Activated naive CD8-positive, alpha-beta T cell (primary cell): ENCODE measurements at regions not wholly inside any gene's neighbourhood (a gene's known extent, or its start where the extent isn't known, plus 50 kb on each side); places are given as distances from the start of the nearest gene placed in this dataset.
"Not testable (repeated sequence)": the region's sequence is repeated elsewhere in the genome, so short reads cannot be mapped to it uniquely, and the experiment has no call there.

Experiments
- H3K27ac Mint-ChIP-seq: one replicate; pipeline ENCODE4 v1.8.0; 2021; ENCODE audit warnings: mixed read lengths
- H3K27me3 Mint-ChIP-seq: one replicate; pipeline ENCODE4 v1.8.0; 2021; ENCODE audit warnings: mixed read lengths
- H3K36me3 Mint-ChIP-seq: one replicate; pipeline ENCODE4 v1.8.0; 2021; ENCODE audit warnings: mixed read lengths
- H3K4me1 Mint-ChIP-seq: one replicate; pipeline ENCODE4 v1.8.0; 2021; ENCODE audit warnings: low read depth, mixed read lengths
- H3K4me3 Mint-ChIP-seq: one replicate; pipeline ENCODE4 v1.8.0; 2021; ENCODE audit warnings: mild to moderate bottlenecking, mixed read lengths
- H3K9me3 Mint-ChIP-seq: one replicate; pipeline ENCODE4 v1.8.0; 2021; ENCODE audit warnings: low read depth, mixed read lengths

DNA sequence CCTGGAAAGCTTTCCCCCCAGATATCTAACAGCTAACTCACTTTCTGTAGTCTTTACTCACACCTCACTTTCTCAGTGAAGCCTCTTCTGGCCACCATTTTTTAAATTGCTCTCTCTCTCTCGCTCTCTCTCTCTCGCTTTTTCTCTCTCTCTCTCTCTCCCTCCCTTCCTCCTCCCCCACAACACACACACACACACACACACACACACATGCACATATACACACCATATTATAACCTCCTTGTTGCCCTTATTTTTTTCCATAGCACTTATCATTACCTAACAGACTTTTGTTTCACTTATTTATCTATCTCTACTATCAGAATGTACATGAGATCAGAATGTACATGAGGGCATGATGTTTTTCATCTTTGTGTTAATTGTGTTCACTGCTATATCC is 156.8 kb downstream of the DUSP6 start:
- Mint-ChIP-seq H3K4me1 (no peaks in the 10 kb centered on the region), H3K27ac (no peak overlapping the region), H3K9me3 (no peaks in the 10 kb centered on the region), H3K36me3 (no peaks in the 10 kb centered on the region), H3K4me3 (no peak overlapping the region), H3K27me3 (no peaks in the 10 kb centered on the region)

DNA sequence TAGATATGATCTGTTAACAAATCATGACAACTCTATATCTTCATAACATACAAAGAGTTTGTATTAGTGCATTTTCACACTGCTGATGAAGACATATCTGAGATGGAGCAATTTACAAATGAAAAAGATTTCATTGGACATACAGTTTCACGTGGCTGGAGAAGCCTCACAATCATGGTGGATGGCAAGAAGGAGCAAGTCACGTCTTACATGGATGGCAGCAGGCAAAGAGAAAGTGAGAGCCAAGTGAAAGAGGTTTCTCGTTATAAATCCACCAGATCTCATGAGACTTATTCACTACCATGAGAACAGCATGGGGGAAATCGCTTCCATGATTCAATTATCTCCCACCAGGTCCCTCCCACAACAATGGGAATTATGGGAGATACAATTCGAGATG is 157.6 kb downstream of the DUSP6 start:
- H3K27me3 Mint-ChIP-seq = no peaks in the 10 kb centered on the region
- H3K9me3 Mint-ChIP-seq = no peaks in the 10 kb centered on the region
- H3K36me3 Mint-ChIP-seq = no peaks in the 10 kb centered on the region
- no peak overlapping the region for H3K27ac Mint-ChIP-seq
- no peak overlapping the region for H3K4me3 Mint-ChIP-seq
- H3K4me1 Mint-ChIP-seq = no peaks in the 10 kb centered on the region

GRCh38 chr12:89192429-89192828 is 159.9 kb downstream of the DUSP6 start:
- no peak overlapping the region for H3K4me3 Mint-ChIP-seq
- H3K4me1 Mint-ChIP-seq = no peaks in the 10 kb centered on the region
- peaks cover 16% of the 10 kb centered on the region for H3K9me3 Mint-ChIP-seq
- no peak overlapping the region for H3K27ac Mint-ChIP-seq
- H3K36me3 Mint-ChIP-seq = peaks cover 11% of the 10 kb centered on the region
- no peaks in the 10 kb centered on the region for H3K27me3 Mint-ChIP-seq

- Mint-ChIP-seq H3K9me3 (peaks cover 16% of the 10 kb centered on the region), H3K36me3 (peaks cover 11% of the 10 kb centered on the region)
- not testable (repeated sequence) for H3K4me3 Mint-ChIP-seq, H3K27me3 Mint-ChIP-seq, H3K4me1 Mint-ChIP-seq, H3K27ac Mint-ChIP-seq
Observed at GRCh38 chr12:89191597-89191996, 160.7 kb downstream of the DUSP6 start.

DNA sequence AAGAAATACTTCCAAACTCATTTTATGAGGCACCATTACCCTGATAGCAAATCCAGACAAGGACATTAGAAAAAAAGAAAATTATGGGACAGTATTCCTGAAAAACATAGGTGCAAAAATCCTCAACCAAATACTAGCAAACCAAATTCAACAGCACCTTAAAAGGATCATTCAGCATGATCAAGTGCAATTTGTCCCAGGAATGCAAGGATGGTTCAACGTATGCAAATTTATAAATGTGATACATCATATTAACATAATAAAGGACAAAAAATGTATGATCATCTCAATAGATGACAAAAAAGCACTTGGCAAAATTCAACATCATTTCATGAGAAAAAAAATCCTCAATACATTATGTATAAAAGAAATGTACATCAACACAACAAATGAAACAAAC is 162.9 kb downstream of the DUSP6 start:
- no peak overlapping the region for H3K27ac Mint-ChIP-seq
- no peaks in the 10 kb centered on the region for H3K27me3 Mint-ChIP-seq

GRCh38 chr12:89187507-89187906 is 164.8 kb downstream of the DUSP6 start:
- no peak overlapping the region for H3K4me3 Mint-ChIP-seq
- H3K4me1 Mint-ChIP-seq = peaks cover 1% of the 10 kb centered on the region

More for the DNA sequence above, 162.9 kb downstream of the DUSP6 start:
- H3K4me1 Mint-ChIP-seq = no peaks in the 10 kb centered on the region
- H3K36me3 Mint-ChIP-seq = peaks cover 11% of the 10 kb centered on the region
- H3K9me3 Mint-ChIP-seq = peaks cover 16% of the 10 kb centered on the region
- no peak overlapping the region for H3K4me3 Mint-ChIP-seq

DNA sequence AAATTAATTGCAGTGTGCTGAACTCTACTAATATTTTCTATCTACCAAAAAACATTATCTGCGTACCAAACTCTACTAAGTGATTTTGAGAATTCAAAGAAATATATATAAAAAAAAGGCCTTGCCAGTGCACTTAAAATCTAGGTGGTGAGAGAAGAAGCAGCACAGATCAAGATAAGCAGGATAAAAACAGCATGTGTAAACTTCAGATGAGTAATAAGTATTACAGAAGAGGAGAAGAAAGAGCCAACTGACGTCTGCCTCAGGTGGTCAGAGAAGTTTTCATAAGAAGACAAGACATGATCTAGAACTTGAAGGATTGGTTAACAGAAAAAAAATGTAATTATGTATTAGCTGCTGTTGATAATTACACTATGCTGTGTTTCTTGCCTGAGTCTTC is 166.4 kb downstream of the DUSP6 start:
- Mint-ChIP-seq H3K27ac (no peak overlapping the region), H3K9me3 (peaks cover 16% of the 10 kb centered on the region), H3K27me3 (no peaks in the 10 kb centered on the region), H3K4me1 (peaks cover 13% of the 10 kb centered on the region), H3K4me3 (no peak overlapping the region), H3K36me3 (peaks cover 15% of the 10 kb centered on the region)

More at GRCh38 chr12:89187507-89187906, 164.8 kb downstream of the DUSP6 start:
- Mint-ChIP-seq H3K36me3 (peaks cover 15% of the 10 kb centered on the region), H3K9me3 (peaks cover 16% of the 10 kb centered on the region), H3K27me3 (no peaks in the 10 kb centered on the region), H3K27ac (no peak overlapping the region)

DNA sequence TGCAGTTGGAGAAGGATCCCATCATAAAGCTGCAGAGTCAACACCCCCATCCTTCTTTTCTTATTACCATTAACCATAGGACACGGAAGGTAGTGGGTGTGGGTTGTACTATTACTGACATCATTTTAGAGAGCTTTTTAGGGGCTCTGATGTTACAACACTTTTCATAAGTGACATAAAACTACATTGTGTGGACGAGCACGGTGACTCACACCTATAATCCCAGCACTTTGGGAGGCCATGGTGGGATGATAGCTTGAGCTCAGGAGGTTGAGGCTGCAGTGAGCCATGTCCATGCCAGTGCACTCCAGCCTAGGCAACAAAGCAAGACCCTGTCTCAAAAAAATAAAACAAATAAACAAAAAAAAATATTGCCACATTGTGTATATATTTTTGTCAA is 167.1 kb downstream of the DUSP6 start:
- H3K36me3 Mint-ChIP-seq = peaks cover 15% of the 10 kb centered on the region
- no peak overlapping the region for H3K4me3 Mint-ChIP-seq
- H3K27me3 Mint-ChIP-seq = no peaks in the 10 kb centered on the region
- peaks cover 16% of the 10 kb centered on the region for H3K9me3 Mint-ChIP-seq
- peaks cover 19% of the 10 kb centered on the region for H3K4me1 Mint-ChIP-seq
- no peak overlapping the region for H3K27ac Mint-ChIP-seq

DNA sequence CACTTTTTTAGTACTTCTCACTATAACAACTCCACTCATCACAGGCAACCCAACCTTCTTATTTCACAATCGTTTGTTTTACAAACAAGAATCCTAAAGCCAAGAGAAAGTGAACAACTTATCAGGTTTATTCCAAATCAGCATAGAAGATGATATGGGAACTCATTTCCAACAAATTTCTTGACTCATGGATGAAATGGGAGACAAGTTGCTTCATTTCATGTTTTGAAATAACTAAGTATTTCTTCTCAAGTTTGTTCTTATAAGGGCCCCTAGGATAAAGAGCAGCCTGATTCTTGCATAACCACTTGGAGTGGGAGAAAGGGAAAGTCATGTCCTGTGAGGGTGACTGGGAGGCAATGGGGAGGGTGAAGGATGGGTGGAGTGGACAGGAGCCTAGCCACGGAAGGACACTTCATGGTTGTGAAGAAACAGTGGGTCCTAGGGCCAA is 168.3 kb downstream of the DUSP6 start:
- Mint-ChIP-seq H3K27ac (no peak overlapping the region), H3K4me3 (no peak overlapping the region), H3K36me3 (peaks cover 10% of the 10 kb centered on the region), H3K9me3 (peaks cover 11% of the 10 kb centered on the region), H3K27me3 (no peaks in the 10 kb centered on the region), H3K4me1 (peaks cover 22% of the 10 kb centered on the region)

DNA sequence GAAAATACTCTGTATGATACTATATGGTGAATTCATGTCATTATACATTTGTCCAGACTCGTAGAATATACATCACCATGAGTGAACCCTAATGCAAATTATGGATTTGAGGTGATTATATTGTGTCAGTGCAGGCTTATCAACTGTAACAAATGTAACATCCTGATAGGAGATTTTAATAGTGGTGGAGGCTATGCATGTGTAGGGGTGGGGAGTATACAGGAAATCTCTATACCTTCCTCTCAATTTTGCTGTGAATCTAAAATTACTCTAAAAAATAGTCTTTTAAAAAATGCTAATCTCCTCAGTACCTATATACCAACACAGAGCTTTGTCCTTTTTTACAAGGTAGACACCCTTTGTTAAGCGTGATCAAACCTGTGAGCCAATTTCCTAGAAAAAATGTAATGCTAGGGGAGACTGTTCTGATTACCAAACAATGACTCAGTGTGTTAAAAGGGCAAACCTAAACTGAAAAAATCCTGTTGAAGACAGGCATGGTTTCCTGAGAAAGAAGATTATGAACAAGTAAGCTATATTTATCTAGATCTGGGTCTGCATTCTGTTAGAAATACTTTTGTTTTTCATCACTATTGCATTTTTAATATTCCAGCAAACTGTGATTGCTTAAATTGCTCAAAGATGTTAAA is 170.9 kb downstream of the DUSP6 start:
- Mint-ChIP-seq H3K4me1 (peaks cover 24% of the 10 kb centered on the region), H3K4me3 (peak overlapping the region; percentile 7), H3K27ac (no peak overlapping the region), H3K36me3 (peaks cover 4% of the 10 kb centered on the region), H3K27me3 (peaks cover 2% of the 10 kb centered on the region), H3K9me3 (no peaks in the 10 kb centered on the region)

- H3K4me1 Mint-ChIP-seq = peaks cover 24% of the 10 kb centered on the region
- peaks cover 4% of the 10 kb centered on the region for H3K36me3 Mint-ChIP-seq
- H3K27me3 Mint-ChIP-seq = peaks cover 2% of the 10 kb centered on the region
- H3K9me3 Mint-ChIP-seq = no peaks in the 10 kb centered on the region
- H3K4me3 Mint-ChIP-seq = no peak overlapping the region
- no peak overlapping the region for H3K27ac Mint-ChIP-seq
Observed at GRCh38 chr12:89180496-89180895, 171.8 kb downstream of the DUSP6 start.

GRCh38 chr12:89179983-89180382 is 172.3 kb downstream of the DUSP6 start:
- H3K4me1 Mint-ChIP-seq = peaks cover 24% of the 10 kb centered on the region

GRCh38 chr12:89179245-89179644 is 173.1 kb downstream of the DUSP6 start:
- no peak overlapping the region for H3K27ac Mint-ChIP-seq
- no peak overlapping the region for H3K4me3 Mint-ChIP-seq
- H3K4me1 Mint-ChIP-seq = peaks cover 24% of the 10 kb centered on the region
- peaks cover 2% of the 10 kb centered on the region for H3K27me3 Mint-ChIP-seq
- no peaks in the 10 kb centered on the region for H3K9me3 Mint-ChIP-seq
- H3K36me3 Mint-ChIP-seq = peaks cover 4% of the 10 kb centered on the region

More at GRCh38 chr12:89179983-89180382, 172.3 kb downstream of the DUSP6 start:
- peaks cover 4% of the 10 kb centered on the region for H3K36me3 Mint-ChIP-seq
- H3K9me3 Mint-ChIP-seq = no peaks in the 10 kb centered on the region
- H3K4me3 Mint-ChIP-seq = no peak overlapping the region
- H3K27me3 Mint-ChIP-seq = peaks cover 2% of the 10 kb centered on the region
- no peak overlapping the region for H3K27ac Mint-ChIP-seq

DNA sequence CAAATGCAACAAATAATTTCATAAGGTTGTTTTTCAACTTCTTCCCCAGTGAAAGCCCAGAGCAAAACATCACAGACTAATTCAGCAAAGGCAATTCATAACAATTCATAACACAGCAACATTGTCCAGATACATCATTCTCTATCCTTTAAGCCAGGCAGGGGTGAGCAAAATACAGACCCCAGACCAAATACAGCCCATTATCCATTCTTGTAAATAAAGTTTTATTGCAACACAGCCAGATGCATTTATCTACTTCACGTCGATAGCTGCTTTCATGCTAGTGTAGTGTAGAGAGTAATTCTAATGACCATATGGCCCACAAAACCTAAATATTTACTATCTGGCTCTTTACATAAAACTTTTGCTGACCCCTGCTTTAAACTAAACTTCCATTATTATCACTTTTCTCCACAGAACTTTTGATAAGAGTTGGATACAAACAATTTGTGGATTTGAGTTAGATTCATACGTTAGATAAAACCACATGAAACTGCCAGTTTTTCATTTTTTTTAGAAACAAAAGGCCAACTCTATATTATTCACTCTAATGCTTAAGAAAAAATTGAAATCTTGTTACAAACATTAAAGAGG is 174.4 kb downstream of the DUSP6 start:
- no peaks in the 10 kb centered on the region for H3K36me3 Mint-ChIP-seq
- no peak overlapping the region for H3K27ac Mint-ChIP-seq
- H3K4me3 Mint-ChIP-seq = no peak overlapping the region
- peaks cover 24% of the 10 kb centered on the region for H3K4me1 Mint-ChIP-seq
- H3K9me3 Mint-ChIP-seq = no peaks in the 10 kb centered on the region
- peaks cover 2% of the 10 kb centered on the region for H3K27me3 Mint-ChIP-seq

GRCh38 chr12:89176676-89177075 is 175.6 kb downstream of the DUSP6 start:
- Mint-ChIP-seq H3K4me3 (no peak overlapping the region), H3K4me1 (peaks cover 18% of the 10 kb centered on the region), H3K27me3 (peaks cover 2% of the 10 kb centered on the region), H3K9me3 (no peaks in the 10 kb centered on the region), H3K36me3 (no peaks in the 10 kb centered on the region), H3K27ac (no peak overlapping the region)

DNA sequence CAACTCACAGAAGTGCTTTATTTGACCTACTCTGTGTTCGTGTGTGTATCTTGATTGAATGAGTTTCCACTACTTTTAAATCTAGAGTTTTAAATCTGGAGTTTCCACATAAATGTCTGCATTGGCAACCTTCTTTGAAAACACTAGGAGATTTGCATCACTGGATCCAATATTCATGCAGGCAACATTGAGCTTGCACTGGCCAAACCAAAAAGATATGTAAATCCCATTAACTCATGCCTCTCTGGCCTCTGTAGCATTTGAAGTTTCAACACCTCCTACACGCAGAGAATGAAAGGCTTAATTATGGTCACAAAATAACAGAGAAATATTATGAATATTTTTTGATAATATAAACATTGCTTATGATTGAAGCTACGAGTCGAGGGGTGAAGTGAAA is 178.6 kb downstream of the DUSP6 start:
- Mint-ChIP-seq H3K4me1 (peaks cover 2% of the 10 kb centered on the region), H3K9me3 (no peaks in the 10 kb centered on the region), H3K27ac (no peak overlapping the region), H3K27me3 (peaks cover 2% of the 10 kb centered on the region), H3K36me3 (no peaks in the 10 kb centered on the region), H3K4me3 (no peak overlapping the region)
